RWPE1 (cell line): ENCODE measurements at regions not wholly inside any gene's neighbourhood (a gene's known extent, or its start where the extent isn't known, plus 50 kb on each side); places are given as distances from the start of the nearest gene placed in this dataset.

ENCODE experiments used
- CTCF ChIA-PET: fragments of 350-600 bp; sonication (Branson Sonifier 250); formaldehyde crosslinking; extraction: SDS; loops from one replicate; lab custom pipeline; 2021; lab: Yijun Ruan, JAX
- POLR2A ChIA-PET: fragments of 400-600 bp; formaldehyde crosslinking; extraction: SDS; loops from one replicate; lab custom pipeline; 2020; ENCODE audit warnings: antibody characterized with exemption; ENCODE audit not compliant: low non-redundant PET; lab: Yijun Ruan, JAX
- DNase-seq: peaks from one replicate; pipeline ENCODE4 v3.0.0; 2012; ENCODE audit warnings: low spot score
- H3K27ac ChIP-seq: fragments of 450-650 bp; 2 replicates; pipeline ENCODE4 v1.5.1; 2017
- TF ChIP-seq, protein P1 (sequence below): fragments of 450-650 bp; conservative IDR thresholded peaks from 2 replicates; pipeline ENCODE4 v1.5.1; 2017; ENCODE audit warnings: low read depth, mild to moderate bottlenecking

DNA sequence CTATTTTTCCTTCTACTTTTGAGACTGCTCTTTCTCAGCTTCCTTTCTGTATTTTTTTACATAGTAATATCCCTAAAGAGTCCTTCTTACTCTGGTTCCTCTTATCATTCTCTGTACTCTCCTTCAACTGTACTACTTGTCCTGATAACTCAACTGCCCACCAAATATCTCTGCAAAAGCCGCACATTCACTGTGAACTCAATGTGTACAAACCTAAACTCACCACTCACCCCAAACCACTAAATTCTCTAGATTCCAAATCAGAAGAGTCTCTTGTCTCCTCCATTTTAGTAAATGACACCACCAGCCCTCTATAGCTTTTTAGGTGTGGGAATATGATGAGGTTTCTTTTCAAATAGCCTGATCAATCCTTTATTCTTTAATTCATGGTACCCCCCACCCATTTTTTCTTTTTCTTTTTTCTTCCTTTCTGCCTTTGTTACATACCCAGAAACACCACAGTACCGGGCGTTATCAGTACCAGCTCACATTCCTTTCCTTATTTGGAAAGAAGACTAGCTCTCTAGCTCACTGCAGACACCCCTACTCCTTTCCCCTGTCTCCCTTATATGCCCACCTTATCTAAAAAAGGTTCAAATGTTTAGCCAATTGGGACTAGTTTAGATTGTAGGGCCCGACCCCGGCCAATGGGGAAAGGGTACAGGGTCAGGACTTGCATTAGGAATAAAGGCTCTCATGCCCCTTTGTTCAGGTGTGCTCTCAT lies 63.1 kb upstream of the RANBP6 start:
- TF ChIP-seq, protein P1, sequence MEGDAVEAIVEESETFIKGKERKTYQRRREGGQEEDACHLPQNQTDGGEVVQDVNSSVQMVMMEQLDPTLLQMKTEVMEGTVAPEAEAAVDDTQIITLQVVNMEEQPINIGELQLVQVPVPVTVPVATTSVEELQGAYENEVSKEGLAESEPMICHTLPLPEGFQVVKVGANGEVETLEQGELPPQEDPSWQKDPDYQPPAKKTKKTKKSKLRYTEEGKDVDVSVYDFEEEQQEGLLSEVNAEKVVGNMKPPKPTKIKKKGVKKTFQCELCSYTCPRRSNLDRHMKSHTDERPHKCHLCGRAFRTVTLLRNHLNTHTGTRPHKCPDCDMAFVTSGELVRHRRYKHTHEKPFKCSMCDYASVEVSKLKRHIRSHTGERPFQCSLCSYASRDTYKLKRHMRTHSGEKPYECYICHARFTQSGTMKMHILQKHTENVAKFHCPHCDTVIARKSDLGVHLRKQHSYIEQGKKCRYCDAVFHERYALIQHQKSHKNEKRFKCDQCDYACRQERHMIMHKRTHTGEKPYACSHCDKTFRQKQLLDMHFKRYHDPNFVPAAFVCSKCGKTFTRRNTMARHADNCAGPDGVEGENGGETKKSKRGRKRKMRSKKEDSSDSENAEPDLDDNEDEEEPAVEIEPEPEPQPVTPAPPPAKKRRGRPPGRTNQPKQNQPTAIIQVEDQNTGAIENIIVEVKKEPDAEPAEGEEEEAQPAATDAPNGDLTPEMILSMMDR: no peak
- POLR2A ChIA-PET: no interaction called here
- H3K27ac ChIP-seq: no peak overlapping the region

DNA sequence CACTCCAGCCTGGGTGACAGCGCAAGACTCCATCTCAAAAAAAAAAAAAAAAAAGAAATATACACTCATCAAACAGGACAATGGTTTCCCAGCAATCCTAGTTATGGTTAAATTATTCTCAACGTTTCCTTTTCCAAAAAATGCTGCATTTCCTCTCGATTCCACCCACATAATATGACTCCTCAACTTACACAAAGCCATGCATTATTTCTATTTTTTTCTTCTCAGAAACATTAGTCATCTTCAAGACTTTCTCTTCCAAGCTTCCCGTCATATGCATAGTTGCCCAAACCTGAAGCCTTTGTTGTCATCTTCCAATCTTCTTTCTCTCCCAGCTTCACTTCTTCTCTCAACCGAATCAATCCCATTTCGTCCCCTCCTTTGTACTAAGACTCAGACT lies 61.4 kb upstream of the RANBP6 start:
- ChIA-PET POLR2A (no interaction called here), CTCF (interaction anchor here (0.6 kb wide), 1 partner anchor 12 kb away, joined by 4 read pairs; no protein-coding TSS in a partner anchor)
- TF ChIP-seq, protein P1: no peak
- DNase-seq: no peak
- H3K27ac ChIP-seq: no peak overlapping the region

More for the DNA sequence above, 63.1 kb upstream of the RANBP6 start:
- CTCF ChIA-PET: no interaction called here
- no peak for DNase-seq

DNA sequence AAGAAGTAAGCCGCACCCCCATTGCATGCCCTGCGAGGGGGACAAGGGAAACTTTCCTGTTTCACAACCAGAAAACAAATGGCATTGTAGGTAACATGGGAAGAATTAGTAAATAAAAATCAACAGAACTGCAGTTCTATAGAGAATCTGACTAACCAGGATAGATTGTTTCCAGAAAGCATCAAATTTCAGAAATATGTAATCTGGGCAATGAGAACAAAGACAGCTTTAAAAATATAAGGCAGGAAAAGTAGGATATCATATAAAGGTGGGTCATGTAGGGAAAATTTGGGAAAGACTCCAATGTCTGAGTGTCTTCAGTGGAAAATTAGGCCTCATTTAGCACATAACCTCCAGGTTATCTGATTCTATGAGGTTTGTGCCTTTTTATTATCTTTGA lies 58.3 kb upstream of the RANBP6 start:
- ChIA-PET CTCF (interaction anchor here (0.6 kb wide), 1 partner anchor 412 kb away, joined by 3 read pairs; no protein-coding TSS in a partner anchor), POLR2A (no interaction called here)
- TF ChIP-seq, protein P1: no peak
- H3K27ac ChIP-seq: no peak overlapping the region
- DNase-seq: no peak

DNA sequence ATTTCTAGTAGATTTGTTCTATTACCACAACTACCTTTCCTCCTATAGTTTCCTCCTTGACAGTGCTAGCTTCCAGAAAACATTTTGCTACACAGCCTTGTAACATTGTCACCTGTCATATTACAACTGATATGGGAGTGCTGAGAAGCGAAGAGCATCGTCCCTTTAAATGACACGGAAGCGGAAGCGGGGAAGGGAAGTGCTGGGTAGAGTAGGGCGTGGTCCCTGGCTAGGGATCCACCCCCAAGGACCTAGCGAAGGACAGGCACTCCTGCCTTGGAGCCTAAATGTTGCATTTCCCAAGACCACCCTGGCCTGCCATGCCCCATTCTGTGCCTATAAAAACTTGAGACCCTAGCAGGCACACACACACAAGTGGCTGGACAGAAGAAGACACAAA lies 57.4 kb upstream of the RANBP6 start:
- TF ChIP-seq, protein P1: no peak
- ChIA-PET CTCF (no interaction called here), POLR2A (no interaction called here)
- no peak for DNase-seq
- H3K27ac ChIP-seq: no peak overlapping the region

DNA sequence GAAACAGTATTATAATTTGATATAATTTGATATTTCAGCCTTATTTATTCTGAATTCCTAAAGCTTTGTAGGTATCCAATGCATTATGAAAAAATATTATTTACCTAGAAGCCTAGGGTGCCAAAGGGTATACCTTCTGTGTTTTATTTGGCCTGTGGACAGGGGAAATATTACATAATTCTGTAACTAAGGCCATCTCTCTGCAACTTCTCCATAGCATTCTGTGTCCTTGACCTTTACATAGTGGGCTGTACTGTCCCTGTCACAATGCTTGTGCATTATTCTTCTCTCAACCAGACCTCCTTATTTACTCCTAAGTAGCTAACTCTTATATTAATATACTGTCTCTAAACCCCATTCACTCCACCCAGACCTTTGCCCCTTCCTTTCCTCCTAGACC lies 57.0 kb upstream of the RANBP6 start:
- DNase-seq: no peak
- TF ChIP-seq, protein P1: no peak
- CTCF ChIA-PET: no interaction called here
- H3K27ac ChIP-seq: no peak overlapping the region
- POLR2A ChIA-PET: no interaction called here

DNA sequence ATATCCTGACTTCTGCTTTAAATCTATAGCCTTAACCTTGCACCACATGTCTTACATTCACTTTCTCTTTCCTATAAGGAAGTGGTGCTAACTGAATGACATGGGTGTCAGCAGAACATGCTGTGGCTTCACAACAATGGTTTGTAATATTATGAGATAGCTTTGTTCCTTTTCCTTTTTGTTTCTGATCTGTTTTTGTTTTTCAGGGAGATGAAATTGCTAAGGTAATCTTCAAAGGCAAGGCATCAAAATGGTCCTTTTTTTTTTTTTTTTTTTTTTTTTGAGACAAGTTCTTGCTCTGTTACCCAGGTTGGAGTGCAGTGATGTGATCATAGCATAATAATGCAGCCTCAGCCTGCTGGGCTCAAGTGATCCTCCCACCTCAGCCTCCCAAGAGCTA lies 53.6 kb upstream of the RANBP6 start:
- H3K27ac ChIP-seq: no peak overlapping the region
- CTCF ChIA-PET: no interaction called here
- no peak for DNase-seq
- TF ChIP-seq, protein P1: no peak
- POLR2A ChIA-PET: no interaction called here
